SH-SY5Y (cell line): ENCODE measurements at regions not wholly inside any gene's neighbourhood (a gene's known extent, or its start where the extent isn't known, plus 50 kb on each side); places are given as distances from the start of the nearest gene placed in this dataset.

Experiments
- GATA2 ChIP-seq: IDR thresholded peaks from 2 replicates; pipeline ENCODE4 v1.6.1; 2011; ENCODE audit warnings: mild to moderate bottlenecking, low read depth, low read length
- GATA3 ChIP-seq: IDR thresholded peaks from 2 replicates; pipeline ENCODE4 v1.6.1; 2011; ENCODE audit warnings: low read depth, mild to moderate bottlenecking, low read length, moderate library complexity

DNA sequence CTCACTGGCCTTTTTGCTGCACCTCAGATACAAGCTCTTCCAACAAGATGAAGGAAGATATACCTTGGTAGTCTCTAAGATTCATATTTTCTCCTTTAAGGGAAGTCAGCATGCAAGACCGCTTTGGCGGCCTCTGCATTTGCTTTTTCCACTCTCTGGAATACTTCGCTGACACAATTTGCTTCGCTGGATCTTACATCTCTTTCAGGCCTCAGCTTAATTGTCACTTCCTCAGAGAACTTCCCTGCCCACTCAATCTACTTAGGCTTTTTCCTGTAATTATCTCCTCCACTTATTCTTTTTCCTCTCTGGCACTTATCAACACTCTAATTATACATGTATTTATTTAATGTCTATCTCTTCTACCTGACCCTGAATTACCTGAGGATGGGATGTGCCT, 1131.1 kb upstream of the WWC1 start:
- no peak for TF ChIP-seq GATA2
- no peak for TF ChIP-seq GATA3
